H1 (cell line): ENCODE measurements at regions not wholly inside any gene's neighbourhood (a gene's known extent, or its start where the extent isn't known, plus 50 kb on each side); places are given as distances from the start of the nearest gene placed in this dataset.

Source experiments
- CTCF ChIA-PET: fragments of 300-600 bp; sonication (Branson Sonifier 250); formaldehyde crosslinking; loops from one replicate; lab custom pipeline; 2021; ENCODE audit not compliant: partially characterized antibody; lab: Charles Lee
- POLR2A ChIA-PET: fragments of 300-600 bp; sonication (Branson Sonifier 250); formaldehyde crosslinking; loops from one replicate; lab custom pipeline; 2021; ENCODE audit warnings: inconsistent platforms; ENCODE audit not compliant: partially characterized antibody; lab: Charles Lee
- DNase-seq, 2 experiments: peaks; one replicate each; pipeline versions ENCODE4 v3.0.0 to v3.0.0-alpha.2; 2010 to 2022; ENCODE audit warnings: low spot score in 2 of 2, low read depth in 1 of 2, mixed read lengths in 1 of 2
- FAIRE-seq: peaks from 2 replicates; lab custom pipeline; 2011; peaks lifted over from hg19 to GRCh38; lab: Jason Lieb, UNC
- H2AFZ ChIP-seq: 2 replicates; pipeline ENCODE4 v1.8.1; 2012; ENCODE audit warnings: low read length, inconsistent platforms
- H2AK5ac ChIP-seq: 2 replicates; pipeline ENCODE4 v1.6.1; 2013; ENCODE audit warnings: low read depth, low read length
- H2BK120ac ChIP-seq: replicated peaks from 2 replicates; pipeline ENCODE3; 2013; ENCODE audit warnings: low read depth, low read length, inconsistent platforms
- H2BK12ac ChIP-seq: 2 replicates; pipeline ENCODE4 v1.6.1; 2013; ENCODE audit warnings: low read depth, low read length
- H2BK15ac ChIP-seq: 2 replicates; pipeline ENCODE4 v1.6.1; 2013; ENCODE audit warnings: low read length
- H2BK20ac ChIP-seq: 2 replicates; pipeline ENCODE4 v1.6.1; 2013; ENCODE audit warnings: low read length
- H2BK5ac ChIP-seq: 2 replicates; pipeline ENCODE4 v1.6.1; 2013; ENCODE audit warnings: low read depth, low read length
- H3K14ac ChIP-seq: 2 replicates; pipeline ENCODE4 v1.6.1; 2013; ENCODE audit warnings: inconsistent platforms; ENCODE audit not compliant: insufficient read length
- H3K18ac ChIP-seq: 2 replicates; pipeline ENCODE4 v1.6.1; 2013; ENCODE audit warnings: low read length; ENCODE audit errors: extremely low read depth
- H3K23ac ChIP-seq: 2 replicates; pipeline ENCODE4 v1.6.1; 2013; ENCODE audit warnings: inconsistent platforms; ENCODE audit not compliant: insufficient read length
- H3K23me2 ChIP-seq: 2 replicates; pipeline ENCODE4 v1.6.1; 2013; ENCODE audit warnings: low read depth, low read length
- H3K27ac ChIP-seq: 2 replicates; pipeline ENCODE4 v1.6.1; 2011; ENCODE audit warnings: low read depth, low read length, inconsistent platforms
- H3K27me3 ChIP-seq, 4 experiments: replicated peaks in 1 of 4; 1 replicate in 1 of 4; 2 replicates in 3 of 4; pipeline versions ENCODE4 v1.6.1 to v1.8.1; 2011 to 2013; ENCODE audit warnings: low read length in 3 of 4, mild to moderate bottlenecking in 3 of 4, inconsistent platforms in 2 of 4, mixed read lengths in 2 of 4, moderate library complexity in 1 of 4; ENCODE audit not compliant: control insufficient read depth in 3 of 4, insufficient read depth in 3 of 4; ENCODE audit errors: extremely low read depth in 1 of 4
- H3K36me3 ChIP-seq, 4 experiments: 2 replicates each; pipeline versions ENCODE4 v1.6.1 to v1.8.1; 2011 to 2013; ENCODE audit warnings: mild to moderate bottlenecking in 4 of 4, low read length in 3 of 4, moderate library complexity in 2 of 4, control low read depth in 1 of 4, inconsistent platforms in 1 of 4; ENCODE audit not compliant: insufficient read depth in 4 of 4, control insufficient read depth in 2 of 4
- H3K4ac ChIP-seq: replicated peaks from 2 replicates; pipeline ENCODE3; 2013; ENCODE audit warnings: low read length, low read depth, mixed read lengths, inconsistent platforms; ENCODE audit not compliant: insufficient read length
- H3K4me1 ChIP-seq, 4 experiments: replicated peaks in 1 of 4; 1 replicate in 1 of 4; 2 replicates in 3 of 4; pipeline versions ENCODE4 v1.6.1 to v1.8.1; 2011 to 2013; ENCODE audit warnings: low read length in 3 of 4, inconsistent platforms in 2 of 4, mixed read lengths in 1 of 4; ENCODE audit not compliant: insufficient read depth in 4 of 4, control insufficient read depth in 3 of 4
- H3K4me2 ChIP-seq, 2 experiments: 2 replicates each; pipeline versions ENCODE4 v1.6.1 to v1.8.1; 2011 to 2013; ENCODE audit warnings: low read depth in 2 of 2, low read length in 2 of 2, control low read depth in 1 of 2, inconsistent platforms in 1 of 2, mild to moderate bottlenecking in 1 of 2; ENCODE audit not compliant: insufficient read depth in 1 of 2
- H3K4me3 ChIP-seq, 4 experiments: fragments of 200-600, 300-600 bp in 1 of 4; sonication (generic), shearing (Covaris generic), sonication (Bioruptor Twin) in 1 of 4; 2 replicates each; pipeline versions ENCODE4 v1.5.1 to v1.8.1; 2011 to 2016; ENCODE audit warnings: low read length in 4 of 4, low read depth in 3 of 4, control low read depth in 2 of 4, inconsistent platforms in 2 of 4, mild to moderate bottlenecking in 2 of 4, mixed read lengths in 1 of 4, moderate library complexity in 1 of 4; ENCODE audit not compliant: insufficient read depth in 2 of 4; ENCODE audit errors: extremely low read depth in 1 of 4
- H3K56ac ChIP-seq: replicated peaks from 2 replicates; pipeline ENCODE3; 2013; ENCODE audit warnings: low read depth, mild to moderate bottlenecking, mixed read lengths, low read length, inconsistent platforms; ENCODE audit not compliant: insufficient read length
- H3K79me1 ChIP-seq: 2 replicates; pipeline ENCODE4 v1.6.1; 2013; ENCODE audit warnings: low read depth, low read length, control low read depth
- H3K79me2 ChIP-seq, 2 experiments: 2 replicates each; pipeline versions ENCODE4 v1.6.1 to v1.8.1; 2012 to 2013; ENCODE audit warnings: low read length in 2 of 2, mild to moderate bottlenecking in 2 of 2, inconsistent platforms in 1 of 2; ENCODE audit not compliant: insufficient read depth in 2 of 2, control insufficient read depth in 1 of 2
- H3K9ac ChIP-seq, 4 experiments: replicated peaks in 1 of 4; 1 replicate in 1 of 4; 2 replicates in 3 of 4; pipeline versions ENCODE4 v1.6.1 to v1.8.1; 2011 to 2013; ENCODE audit warnings: low read depth in 3 of 4, low read length in 3 of 4, control low read depth in 2 of 4, mild to moderate bottlenecking in 2 of 4, moderate library complexity in 2 of 4, inconsistent platforms in 1 of 4; ENCODE audit errors: extremely low read depth in 1 of 4
- H3K9me3 ChIP-seq, 2 experiments: 2 replicates each; pipeline versions ENCODE4 v1.6.1 to v1.8.1; 2012 to 2013; ENCODE audit warnings: mild to moderate bottlenecking in 2 of 2, moderate library complexity in 2 of 2, control low read depth in 1 of 2, inconsistent platforms in 1 of 2, low read depth in 1 of 2, low read length in 1 of 2, mixed read lengths in 1 of 2; ENCODE audit not compliant: insufficient read depth in 2 of 2
- H4K20me1 ChIP-seq, 2 experiments: replicated peaks in 1 of 2; 2 replicates each; pipeline versions ENCODE3 to v1.8.1; 2011 to 2013; ENCODE audit warnings: inconsistent platforms in 2 of 2, low read length in 2 of 2, mild to moderate bottlenecking in 1 of 2; ENCODE audit not compliant: insufficient read depth in 2 of 2, control insufficient read depth in 1 of 2
- H4K5ac ChIP-seq: 2 replicates; pipeline ENCODE4 v1.6.1; 2013; ENCODE audit warnings: low read length, low read depth, mixed read lengths, inconsistent platforms; ENCODE audit not compliant: insufficient read length
- H4K8ac ChIP-seq: 2 replicates; pipeline ENCODE4 v1.8.0; 2013; ENCODE audit warnings: mild to moderate bottlenecking, moderate library complexity, low read length, inconsistent platforms; ENCODE audit not compliant: insufficient read depth; ENCODE audit errors: extremely low read depth
- H4K91ac ChIP-seq: replicated peaks from 2 replicates; pipeline ENCODE3; 2013; ENCODE audit warnings: low read length, mixed read lengths, inconsistent platforms; ENCODE audit not compliant: insufficient read length
- BRCA1 ChIP-seq: IDR thresholded peaks from 2 replicates; pipeline ENCODE4 v1.6.1; 2012; ENCODE audit warnings: low read depth, low read length, improper control_type of control experiment
- EZH2 ChIP-seq: fragments of 200-600 bp; sonication (generic); IDR thresholded peaks from 2 replicates; pipeline ENCODE4 v1.7.1; 2012; ENCODE audit warnings: low read depth, mild to moderate bottlenecking, moderate library complexity, low read length, inconsistent platforms; ENCODE audit not compliant: severe bottlenecking
- FOSL1 ChIP-seq: IDR thresholded peaks from 2 replicates; pipeline ENCODE4 v1.6.1; 2011; ENCODE audit warnings: mild to moderate bottlenecking, low read depth, low read length, moderate library complexity; ENCODE audit not compliant: insufficient read depth
- GTF2F1 ChIP-seq: IDR thresholded peaks from 2 replicates; pipeline ENCODE4 v1.6.1; 2012; ENCODE audit warnings: low read depth, low read length, improper control_type of control experiment, borderline replicate concordance
- JUND ChIP-seq: IDR thresholded peaks from 2 replicates; pipeline ENCODE4 v1.6.1; 2011; ENCODE audit warnings: mild to moderate bottlenecking, improper control_type of control experiment, low read length
- KDM5A ChIP-seq: fragments of 200-600 bp; IDR thresholded peaks from 2 replicates; pipeline ENCODE4 v1.7.1; 2012; ENCODE audit warnings: mild to moderate bottlenecking, low read length, inconsistent platforms, mixed read lengths
- NANOG ChIP-seq: IDR thresholded peaks from 2 replicates; pipeline ENCODE4 v1.6.1; 2011; ENCODE audit warnings: low read length, low read depth, mild to moderate bottlenecking, inconsistent platforms; ENCODE audit not compliant: insufficient read depth, poor library complexity, severe bottlenecking
- POLR2AphosphoS5 ChIP-seq: IDR thresholded peaks from 2 replicates; pipeline ENCODE4 v1.6.1; 2011; ENCODE audit warnings: low read depth, low read length
- SP1 ChIP-seq: IDR thresholded peaks from 2 replicates; pipeline ENCODE4 v1.6.1; 2011; ENCODE audit warnings: low read depth, low read length
- SP4 ChIP-seq: IDR thresholded peaks from 2 replicates; pipeline ENCODE4 v1.6.1; 2012; ENCODE audit warnings: low read length, inconsistent platforms
- WGBS, 2 experiments: shearing (Covaris generic) in 1 of 2; methylation state at CpG; one replicate each; pipeline versions ENCODE4 v1.1.6 to v1.1.7; 2013 to 2015; ENCODE audit warnings: low lambda C conversion rate in 2 of 2, mixed read lengths in 2 of 2, inconsistent platforms in 1 of 2, low coverage in 1 of 2, missing lambda C conversion rate in 1 of 2; ENCODE audit not compliant: insufficient replicate concordance in 2 of 2, insufficient coverage in 1 of 2, insufficient read length in 1 of 2; ENCODE audit errors: extremely low coverage in 1 of 2, missing lambda C conversion rate in 1 of 2; 5-methylcytosine and 5-hydroxymethylcytosine counted together
- TF ChIP-seq, protein P1 (sequence below), 3 experiments: IDR thresholded peaks; 1 replicate in 2 of 3; 2 replicates in 1 of 3; pipeline versions ENCODE4 v1.5.1 to v1.6.1; 2011; ENCODE audit warnings: low read length in 3 of 3, mild to moderate bottlenecking in 3 of 3, inconsistent platforms in 2 of 3, low read depth in 1 of 3, moderate library complexity in 1 of 3; ENCODE audit not compliant: insufficient read depth in 1 of 3; ENCODE audit errors: control extremely low read depth in 1 of 3
- TF ChIP-seq, protein P2 (sequence below): IDR thresholded peaks from 2 replicates; pipeline ENCODE4 v1.6.1; 2011; ENCODE audit warnings: low read depth, mild to moderate bottlenecking, low read length; ENCODE audit not compliant: insufficient read depth

DNA sequence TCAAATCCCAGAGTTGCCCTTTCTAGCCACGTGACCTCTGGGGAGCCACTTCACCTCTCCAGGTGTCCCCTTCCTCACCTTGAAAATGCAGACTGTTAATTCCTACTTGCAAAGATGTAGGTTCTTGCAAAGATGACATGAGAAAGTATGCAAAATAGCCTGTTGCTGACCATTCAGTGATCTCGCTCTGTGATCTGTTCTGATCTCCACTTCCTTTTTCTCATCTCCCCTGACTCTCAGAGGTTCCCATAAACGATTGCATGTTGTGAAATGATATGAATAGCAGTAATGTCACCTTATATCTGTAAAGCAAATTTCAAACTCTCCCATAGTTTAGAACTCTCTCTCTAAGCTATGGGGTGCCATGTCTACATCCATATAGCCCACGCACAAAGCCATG is 182.3 kb downstream of the TMEM132E start:
- H4K5ac ChIP-seq = no peak overlapping the region
- no peak overlapping the region for H3K18ac ChIP-seq
- ChIA-PET POLR2A (no interaction called here), CTCF (no interaction called here)
- no peak overlapping the region for H3K23ac ChIP-seq
- no peak overlapping the region for H3K56ac ChIP-seq
- no peak overlapping the region for H2BK15ac ChIP-seq
- H2AK5ac ChIP-seq = no peak overlapping the region
- H3K79me1 ChIP-seq = no peaks in the 10 kb centered on the region
- no peak overlapping the region for H2BK5ac ChIP-seq
- no peaks in the 10 kb centered on the region for H3K79me2 ChIP-seq
- H3K9ac ChIP-seq = no peak overlapping the region
- H2BK12ac ChIP-seq = no peak overlapping the region
- no peak overlapping the region for H3K4me3 ChIP-seq
- no peak overlapping the region for H3K4me2 ChIP-seq
- no peaks in the 10 kb centered on the region for H3K9me3 ChIP-seq
- H3K14ac ChIP-seq = no peak overlapping the region
- no peaks in the 10 kb centered on the region for H3K23me2 ChIP-seq
- H2AFZ ChIP-seq = no peak overlapping the region
- H2BK120ac ChIP-seq = no peak overlapping the region
- H3K27ac ChIP-seq = no peak overlapping the region
- no peak overlapping the region for H4K8ac ChIP-seq
- H3K4me1 ChIP-seq = peaks cover 2 to 14% (median 8%) of the 10 kb centered on the region in 4 experiments; a peak in 6 of 7 replicates
- H4K91ac ChIP-seq = no peak overlapping the region
- no peaks in the 10 kb centered on the region for H3K27me3 ChIP-seq
- FAIRE-seq = no peak
- 86% methylated on average over 4 of the region's 4 CpGs; no CpG with 5 or more reads in 1 of the 2 experiments for WGBS, 2 experiments
- no peak for TF ChIP-seq JUND
- TF ChIP-seq SP4 = no peak
- no peak for TF ChIP-seq KDM5A
- no peak for TF ChIP-seq GTF2F1
- TF ChIP-seq POLR2AphosphoS5 = no peak
- TF ChIP-seq, protein P1, sequence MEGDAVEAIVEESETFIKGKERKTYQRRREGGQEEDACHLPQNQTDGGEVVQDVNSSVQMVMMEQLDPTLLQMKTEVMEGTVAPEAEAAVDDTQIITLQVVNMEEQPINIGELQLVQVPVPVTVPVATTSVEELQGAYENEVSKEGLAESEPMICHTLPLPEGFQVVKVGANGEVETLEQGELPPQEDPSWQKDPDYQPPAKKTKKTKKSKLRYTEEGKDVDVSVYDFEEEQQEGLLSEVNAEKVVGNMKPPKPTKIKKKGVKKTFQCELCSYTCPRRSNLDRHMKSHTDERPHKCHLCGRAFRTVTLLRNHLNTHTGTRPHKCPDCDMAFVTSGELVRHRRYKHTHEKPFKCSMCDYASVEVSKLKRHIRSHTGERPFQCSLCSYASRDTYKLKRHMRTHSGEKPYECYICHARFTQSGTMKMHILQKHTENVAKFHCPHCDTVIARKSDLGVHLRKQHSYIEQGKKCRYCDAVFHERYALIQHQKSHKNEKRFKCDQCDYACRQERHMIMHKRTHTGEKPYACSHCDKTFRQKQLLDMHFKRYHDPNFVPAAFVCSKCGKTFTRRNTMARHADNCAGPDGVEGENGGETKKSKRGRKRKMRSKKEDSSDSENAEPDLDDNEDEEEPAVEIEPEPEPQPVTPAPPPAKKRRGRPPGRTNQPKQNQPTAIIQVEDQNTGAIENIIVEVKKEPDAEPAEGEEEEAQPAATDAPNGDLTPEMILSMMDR (IDR thresholded peaks at IDR 0.05; ENCODE audit: control extremely low read depth in 1 of 3, insufficient read depth in 1 of 3, low read depth in 1 of 3, low read length in 3 of 3) = no peak
- TF ChIP-seq SP1 = no peak
- no peak for TF ChIP-seq NANOG
- no peak for TF ChIP-seq FOSL1
- TF ChIP-seq EZH2 = no peak
- TF ChIP-seq BRCA1 = no peak
- TF ChIP-seq, protein P2, sequence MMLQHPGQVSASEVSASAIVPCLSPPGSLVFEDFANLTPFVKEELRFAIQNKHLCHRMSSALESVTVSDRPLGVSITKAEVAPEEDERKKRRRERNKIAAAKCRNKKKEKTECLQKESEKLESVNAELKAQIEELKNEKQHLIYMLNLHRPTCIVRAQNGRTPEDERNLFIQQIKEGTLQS = no peak
- TF ChIP-seq, all 59 proteins: peak for 0
- no peaks in the 10 kb centered on the region; a peak in 1 of 8 replicates for H3K36me3 ChIP-seq
- DNase-seq = no peak
- no peak overlapping the region for H3K4ac ChIP-seq
- no peak overlapping the region for H2BK20ac ChIP-seq
- H4K20me1 ChIP-seq = no peaks in the 10 kb centered on the region
